ENCODE measurements at regions not wholly inside any gene's neighbourhood (a gene's known extent, or its start where the extent isn't known, plus 50 kb on each side); places are given as distances from the start of the nearest gene placed in this dataset.

DNA sequence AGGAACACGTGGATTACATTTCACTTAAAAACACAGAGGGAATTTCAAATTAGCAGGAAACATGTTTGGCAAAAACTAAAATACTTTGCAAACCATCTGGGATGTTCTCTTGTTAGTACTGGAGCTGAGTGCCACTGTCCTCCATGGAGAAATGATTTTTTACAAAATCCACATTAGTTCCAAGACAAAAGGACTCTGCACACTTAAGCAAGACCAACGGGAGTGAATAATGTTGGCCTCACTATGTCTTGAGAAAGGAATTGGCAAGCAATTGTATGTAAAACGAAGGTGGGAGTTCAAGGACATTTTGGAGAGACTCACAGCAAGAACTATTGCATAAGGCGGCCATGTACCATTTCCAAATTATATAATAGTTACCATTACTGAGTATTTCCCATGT is 547.5 kb downstream of the EBF1 start:
- DNase-seq: no peak

DNA sequence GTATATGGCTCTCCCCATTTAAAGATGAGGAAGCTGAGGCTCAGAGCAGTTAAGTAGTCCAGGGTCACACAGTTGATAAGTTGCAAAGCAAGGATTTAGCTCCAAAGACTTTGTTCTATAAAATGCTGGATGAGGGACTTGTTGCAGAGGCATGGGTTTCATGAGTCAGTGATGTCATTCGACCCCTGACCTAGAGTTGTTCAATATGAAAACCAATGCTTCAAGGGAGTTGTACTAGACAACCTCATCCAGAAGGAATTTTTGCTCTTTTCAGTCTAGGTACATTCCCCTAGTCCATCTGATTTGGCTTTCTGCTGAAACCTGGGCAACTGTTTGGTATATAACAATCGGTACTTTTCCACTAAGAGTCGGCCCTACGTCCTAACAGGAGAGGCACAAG is 550.4 kb downstream of the EBF1 start:
- DNase-seq: no peak

DNA sequence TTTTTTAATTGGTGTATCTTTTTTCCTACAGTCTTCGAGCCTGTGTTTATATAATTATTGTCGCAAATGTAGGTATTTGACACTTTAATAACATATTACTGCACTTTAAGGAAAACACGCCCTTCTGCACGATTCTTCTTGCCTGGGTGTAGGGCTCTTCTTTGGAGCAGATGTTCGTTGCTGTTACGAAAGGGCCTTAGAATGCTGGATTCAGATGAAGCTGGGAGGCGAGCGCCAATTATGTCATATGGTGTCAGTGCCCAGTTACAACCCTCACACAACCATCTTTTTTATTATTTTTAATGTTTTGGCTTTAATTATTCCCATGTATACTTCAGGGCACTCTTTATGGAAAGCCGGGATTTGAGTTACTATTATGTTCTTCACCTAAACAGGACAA is 553.0 kb downstream of the EBF1 start:
- DNase-seq: no peak

DNA sequence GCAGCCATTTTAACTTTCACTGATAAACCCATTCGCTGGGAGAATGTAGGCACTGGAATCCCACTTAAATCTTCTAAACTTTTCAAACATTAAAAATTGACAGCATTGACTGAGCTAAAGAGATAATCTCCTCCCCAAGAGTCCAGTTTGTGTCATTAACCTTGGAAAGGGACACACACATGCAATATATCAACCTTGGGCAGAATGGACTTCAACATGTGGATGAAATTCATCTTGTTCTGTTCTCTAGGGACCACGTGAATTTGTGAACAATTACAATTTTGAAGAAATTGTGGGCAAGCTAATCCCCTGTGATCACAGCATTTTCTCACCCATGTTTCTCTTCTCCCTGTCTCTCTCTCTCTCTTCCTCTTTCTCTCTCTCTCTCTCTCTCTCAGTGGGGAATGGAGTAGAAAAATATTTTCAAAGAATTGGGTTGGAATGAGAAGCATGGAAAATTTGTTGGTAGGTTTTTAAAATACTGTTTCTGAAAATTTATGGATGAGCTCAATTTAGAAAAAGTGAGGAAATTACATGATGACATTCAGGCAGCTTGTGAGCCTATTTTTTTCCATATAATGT is 553.7 kb downstream of the EBF1 start:
- no peak for DNase-seq

DNA sequence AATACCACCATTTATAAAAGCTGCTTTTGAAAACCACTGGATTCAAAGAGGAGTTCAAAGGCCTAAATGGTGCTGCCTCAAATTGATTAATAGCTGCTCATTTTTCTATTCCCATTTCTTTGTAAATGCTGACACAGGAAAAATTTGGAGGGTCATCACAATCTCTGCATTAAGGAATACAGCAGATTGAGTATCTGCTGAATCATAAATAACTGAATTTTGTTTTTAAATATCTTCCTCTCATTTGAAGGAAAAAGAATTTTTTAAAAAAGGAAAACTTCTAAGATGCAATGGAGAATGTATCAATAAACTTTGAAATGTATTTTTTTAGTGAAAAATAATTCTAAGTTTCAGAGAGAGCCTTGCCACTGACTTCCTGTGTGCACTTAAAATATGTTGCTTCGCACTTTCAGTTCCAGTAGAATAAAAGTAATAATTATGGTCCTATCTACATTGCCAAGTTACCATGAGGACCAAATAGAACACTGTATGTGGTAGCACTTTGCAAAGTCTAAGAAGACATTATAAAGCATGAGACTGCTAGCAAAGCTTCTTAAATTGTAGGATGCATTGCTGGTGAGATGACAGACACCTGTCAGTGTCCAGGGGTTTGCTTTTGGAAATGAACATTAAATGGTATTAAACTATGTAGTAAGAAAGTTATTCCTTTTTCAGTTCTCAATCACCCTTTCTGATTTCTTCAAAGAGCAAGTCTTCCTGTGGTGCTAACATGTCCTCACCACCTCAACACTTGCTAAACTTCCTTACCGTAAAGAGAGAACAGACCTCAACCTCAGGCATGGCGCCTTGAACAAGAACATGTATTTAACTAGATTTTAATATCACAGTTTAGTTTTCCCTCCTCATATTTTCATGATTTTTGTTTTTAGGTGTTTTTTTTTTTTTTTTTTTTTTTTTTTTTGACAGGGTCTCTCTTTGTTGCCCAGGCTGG is 555.1 kb downstream of the EBF1 start:
- no peak for DNase-seq

DNA sequence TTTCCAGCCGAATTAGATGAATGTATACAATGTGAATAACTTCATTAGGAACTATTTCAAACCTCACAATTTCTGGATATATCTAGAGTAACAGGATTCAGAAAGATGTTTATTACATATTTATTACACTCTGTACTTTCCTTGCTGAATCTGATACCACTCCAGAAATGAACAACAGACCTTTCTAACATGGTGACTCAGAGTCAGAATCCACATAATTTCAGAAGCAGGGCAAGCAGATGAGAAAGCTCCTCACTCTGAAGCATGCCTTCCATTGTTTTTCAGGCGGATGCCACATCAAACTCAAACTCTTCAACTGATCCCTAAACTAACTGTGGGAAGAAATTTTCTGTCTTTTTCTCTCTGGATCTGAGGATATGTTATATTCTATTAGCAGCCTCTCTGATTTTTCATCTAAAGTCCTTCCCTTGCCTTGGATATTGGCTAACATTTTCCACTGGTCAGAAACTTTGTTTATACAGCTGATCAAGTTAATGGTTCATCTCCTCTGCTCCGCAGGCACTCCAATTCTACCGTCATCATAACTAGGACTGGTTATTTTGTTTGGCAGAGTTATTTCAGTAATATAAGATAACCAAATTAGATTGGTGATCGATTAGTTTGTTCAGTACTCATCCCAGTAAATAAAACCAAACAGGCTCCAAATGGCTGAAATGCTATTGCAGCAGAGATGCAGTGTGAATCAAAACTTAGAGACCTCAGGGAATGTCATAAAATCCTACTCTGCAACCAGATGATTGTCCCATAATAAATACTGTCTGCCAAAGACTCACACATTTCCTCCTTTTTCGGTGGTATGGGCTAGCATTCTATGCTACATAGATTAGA is 556.0 kb downstream of the EBF1 start:
- DNase-seq: no peak

DNA sequence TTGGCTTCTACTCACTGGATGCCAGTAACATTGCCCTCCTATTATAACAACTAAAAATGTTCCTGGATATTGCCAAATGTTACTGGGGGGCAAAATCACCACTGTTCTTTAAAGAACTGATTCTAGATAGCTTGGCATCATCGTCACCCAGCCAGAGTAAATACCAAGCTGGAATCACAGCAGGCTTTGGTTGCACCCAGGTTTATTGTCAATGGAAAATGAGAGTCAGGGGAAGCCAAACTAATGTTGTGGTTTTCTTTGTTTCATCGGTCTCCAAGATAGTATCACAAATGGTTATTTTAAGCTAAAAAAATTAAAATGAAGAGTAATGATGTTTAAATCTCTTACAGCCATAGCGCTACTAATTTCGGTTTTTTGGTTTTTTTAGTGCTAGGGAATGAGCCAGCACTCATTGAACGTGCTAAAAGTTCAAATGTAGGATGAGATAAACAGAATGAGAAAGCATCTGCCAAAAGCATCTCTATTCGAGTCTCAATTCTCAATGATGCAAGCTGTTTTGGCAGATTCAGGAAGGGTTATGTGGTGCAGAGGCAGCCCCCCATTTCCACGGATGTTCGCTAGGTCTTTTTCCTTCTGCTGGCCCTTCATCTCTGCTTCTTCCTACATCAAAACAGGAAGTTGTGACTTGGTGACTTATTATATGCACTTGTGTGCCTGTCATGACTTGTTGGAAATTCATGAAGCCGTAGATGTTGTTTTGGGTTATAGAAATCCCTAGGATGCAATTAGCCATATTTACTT is 558.0 kb downstream of the EBF1 start:
- no peak for DNase-seq

DNA sequence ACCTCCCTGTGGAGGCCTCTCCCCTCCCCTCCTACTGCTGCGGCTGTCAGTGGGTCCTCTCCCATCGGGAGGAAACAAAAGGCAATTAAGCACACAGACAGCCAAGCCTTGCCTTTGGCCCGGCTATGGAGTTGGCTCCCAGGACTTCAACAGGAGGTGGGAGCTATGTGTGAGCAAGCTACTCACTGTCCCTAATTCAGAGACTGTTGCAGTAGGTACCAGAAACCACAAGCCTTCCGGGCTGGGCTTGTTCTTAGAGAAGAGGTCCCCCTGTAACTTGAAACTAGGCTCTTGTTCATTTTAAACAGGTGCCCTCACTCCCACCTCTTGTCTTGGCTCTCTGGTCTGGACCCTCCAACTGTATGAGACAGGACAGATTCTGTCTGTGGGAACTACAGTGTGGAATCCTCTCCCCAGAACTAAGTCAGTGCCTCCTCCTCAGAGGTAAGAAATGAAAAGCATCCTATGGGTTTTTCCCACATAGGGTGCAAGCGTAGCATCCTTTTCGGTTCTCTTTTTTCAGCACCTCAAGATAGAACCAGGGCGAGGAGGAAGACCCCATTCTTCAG is 561.1 kb downstream of the EBF1 start:
- no peak for DNase-seq

DNA sequence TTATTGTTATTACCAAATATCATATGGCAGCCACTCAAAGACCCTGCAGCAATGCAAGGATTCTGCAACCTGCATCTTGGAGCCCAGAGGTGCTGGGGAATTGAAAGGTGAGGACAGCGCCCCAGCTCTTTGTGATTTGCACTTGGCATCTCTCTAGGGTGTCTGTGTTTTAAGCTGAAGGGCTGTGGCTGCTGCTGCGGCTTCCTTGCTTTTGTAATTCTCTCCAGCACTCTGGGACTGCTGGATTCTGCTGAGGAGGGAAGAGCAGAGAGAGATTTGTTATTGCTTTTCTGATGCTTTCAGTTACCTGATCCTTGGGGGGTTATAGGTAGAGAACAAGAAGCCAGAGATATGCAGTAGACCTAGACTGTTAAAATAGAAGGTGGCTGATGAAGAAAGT is 562.4 kb downstream of the EBF1 start:
- no peak for DNase-seq

DNA sequence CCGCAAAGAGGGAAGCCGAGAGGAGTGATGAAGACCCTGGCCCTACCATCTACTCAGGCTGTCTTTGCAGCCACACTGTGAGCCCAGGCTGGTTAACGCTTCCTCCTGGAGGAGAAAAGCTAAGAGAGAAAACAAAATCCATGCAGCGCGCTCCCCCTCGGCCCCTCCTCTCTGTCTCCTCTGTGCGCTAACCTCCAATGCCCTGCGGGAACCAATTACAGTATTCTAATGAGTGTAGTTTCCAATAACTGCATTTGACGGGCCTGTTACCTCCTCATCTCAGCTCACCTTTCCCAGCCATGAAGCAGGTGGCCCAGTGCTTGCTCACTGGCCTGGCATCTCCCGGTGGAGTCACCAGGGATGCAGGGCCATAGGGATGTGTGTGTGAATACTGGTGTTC is 565.5 kb downstream of the EBF1 start:
- no peak for DNase-seq

DNA sequence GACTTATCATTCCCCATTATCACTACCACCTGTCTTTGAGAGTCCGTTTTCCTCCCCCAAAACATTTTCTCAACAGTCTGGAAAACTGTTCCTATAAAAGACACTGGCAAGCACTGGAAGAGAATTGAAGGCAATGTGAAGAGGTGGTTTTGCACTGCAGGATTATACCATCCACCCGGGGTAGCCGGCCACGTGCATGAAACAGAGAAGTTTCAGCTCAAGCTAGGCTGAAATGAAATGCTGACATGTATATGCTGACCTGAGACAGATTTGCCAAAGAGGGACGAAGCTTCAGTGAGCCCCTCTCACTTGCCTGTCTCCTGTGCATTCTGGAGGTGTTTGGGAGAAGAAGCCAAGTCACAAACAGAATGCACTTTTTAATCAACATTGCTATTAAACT is 567.0 kb downstream of the EBF1 start:
- no peak for DNase-seq

DNA sequence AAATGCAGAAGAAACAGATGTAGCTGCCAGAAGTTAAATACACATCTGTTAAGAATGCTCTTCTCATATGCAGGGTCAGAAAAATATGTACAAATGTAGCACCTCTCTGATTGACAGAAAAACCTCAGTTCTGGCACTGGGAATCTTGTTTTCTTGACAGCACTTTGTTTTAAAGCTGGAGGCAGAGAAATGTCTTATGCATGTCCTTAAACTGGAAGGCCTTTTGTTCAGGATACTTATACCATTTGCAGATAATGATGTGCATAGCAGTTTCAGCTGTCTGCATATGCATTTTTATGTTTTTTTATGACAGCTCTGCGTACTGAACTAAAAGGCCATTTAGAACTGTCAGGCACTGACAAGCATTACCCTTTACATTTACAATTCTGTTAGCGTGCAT is 567.9 kb downstream of the EBF1 start:
- DNase-seq: no peak

DNA sequence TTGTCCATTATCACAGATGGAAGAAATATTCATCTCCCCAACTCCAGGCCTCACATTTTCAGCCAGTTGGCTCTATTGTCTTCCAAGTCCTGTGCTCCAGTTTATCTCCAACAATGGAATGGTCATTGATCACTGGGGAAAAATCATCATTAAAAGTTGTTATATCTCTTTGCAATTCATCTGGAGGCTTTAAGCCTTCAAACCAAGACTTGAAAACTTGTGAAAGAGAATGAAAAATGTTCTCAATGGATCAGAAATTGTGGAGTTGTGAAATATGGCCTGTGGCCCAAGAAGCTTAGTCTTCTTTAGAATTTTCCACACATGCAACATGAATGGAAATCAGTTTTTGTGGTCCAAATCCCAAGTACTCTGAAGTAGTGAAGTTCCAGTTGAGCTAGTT is 569.6 kb downstream of the EBF1 start:
- DNase-seq: no peak

DNA sequence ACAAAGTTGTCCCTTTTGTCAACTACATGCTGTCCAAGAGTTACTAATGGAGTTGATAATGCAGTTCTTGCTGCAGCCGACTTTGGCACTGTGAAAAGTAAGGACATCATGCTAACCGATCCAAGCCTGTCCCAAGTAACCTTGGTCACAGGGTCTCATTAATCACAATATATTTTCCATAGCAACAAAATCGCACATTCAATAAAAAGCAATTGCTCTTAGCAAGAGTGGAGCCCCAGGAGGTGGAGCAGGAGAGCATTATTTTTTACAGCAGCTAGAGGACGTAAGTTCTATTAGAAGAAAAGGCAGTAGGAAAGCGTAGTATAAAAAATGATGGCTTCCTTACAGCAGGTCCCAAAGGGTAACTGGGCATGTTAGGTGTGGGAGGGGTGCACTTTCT is 570.3 kb downstream of the EBF1 start:
- no peak for DNase-seq

DNA sequence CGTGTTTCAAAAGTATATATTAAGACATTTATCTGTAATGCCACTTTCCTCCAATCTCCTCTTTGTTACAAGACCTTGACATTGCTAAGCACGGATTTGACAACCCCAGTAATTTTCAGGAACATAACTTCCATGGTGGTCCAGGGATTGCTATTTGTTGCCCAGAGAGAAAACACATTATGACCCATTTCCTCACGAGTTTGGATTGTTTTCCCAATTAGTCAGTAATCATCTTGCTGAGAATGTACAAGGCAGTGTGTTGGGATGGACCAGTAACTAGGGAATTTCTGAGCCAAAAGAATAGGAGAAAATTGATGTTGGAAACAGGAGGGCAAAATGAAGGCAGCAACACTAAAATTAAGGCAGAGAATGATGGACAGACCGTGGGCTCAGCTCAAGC is 574.1 kb downstream of the EBF1 start:
- DNase-seq: no peak

DNA sequence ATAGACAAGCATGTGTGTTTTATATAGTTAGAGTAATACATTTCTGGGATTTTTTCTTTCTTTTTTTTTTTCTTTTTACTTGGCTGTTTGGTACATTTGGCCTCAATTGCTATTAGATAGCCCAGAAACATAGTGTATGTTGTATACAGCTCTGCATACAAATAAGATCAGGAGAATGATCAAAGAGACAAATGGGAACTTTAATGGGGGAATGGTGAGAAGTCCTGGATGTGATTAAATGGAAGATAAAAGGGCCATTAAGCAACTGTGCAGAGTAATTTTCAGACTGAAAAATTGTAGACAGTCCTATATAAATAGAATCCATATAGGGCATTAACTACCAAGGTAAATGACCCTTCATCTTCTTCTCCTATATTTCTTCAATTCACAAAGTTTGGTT is 575.6 kb downstream of the EBF1 start:
- DNase-seq: no peak

DNA sequence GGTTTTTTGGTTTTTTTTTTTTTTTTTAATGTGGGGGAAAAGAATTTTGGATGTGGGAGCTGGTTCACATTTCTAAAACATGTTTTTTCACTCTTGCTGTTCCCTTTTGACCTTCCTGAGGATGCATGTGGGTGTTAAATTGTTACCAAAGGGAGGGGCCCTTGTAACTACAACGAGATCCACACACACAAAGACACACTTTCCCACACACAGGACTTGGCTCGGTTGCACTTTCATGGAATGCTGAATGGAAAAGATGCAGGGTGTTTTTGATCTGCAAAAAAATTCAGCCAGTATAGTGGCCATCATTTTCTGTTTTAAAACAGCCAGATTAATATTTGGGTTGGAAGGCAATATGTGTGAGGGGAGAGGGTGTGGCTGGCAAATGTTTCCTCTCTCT is 576.9 kb downstream of the EBF1 start:
- DNase-seq: no peak

DNA sequence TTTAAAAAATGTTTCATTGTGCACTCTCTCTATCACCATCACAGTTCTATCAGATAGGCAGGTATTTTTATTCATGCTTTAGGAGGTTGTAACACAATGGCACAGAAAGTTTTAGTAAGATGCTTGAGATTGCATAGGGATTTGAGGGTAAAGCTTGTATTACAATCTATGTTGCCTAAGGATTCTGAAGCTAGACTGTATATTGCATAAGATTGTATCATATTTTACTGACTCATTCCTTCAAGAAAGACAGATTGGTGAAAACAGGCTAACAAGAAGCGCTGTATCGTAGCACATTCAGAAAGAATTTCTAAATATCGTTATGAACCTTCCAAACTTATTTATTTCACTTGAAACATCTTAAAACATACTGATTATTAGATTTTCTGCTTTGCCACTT is 577.7 kb downstream of the EBF1 start:
- no peak for DNase-seq

DNA sequence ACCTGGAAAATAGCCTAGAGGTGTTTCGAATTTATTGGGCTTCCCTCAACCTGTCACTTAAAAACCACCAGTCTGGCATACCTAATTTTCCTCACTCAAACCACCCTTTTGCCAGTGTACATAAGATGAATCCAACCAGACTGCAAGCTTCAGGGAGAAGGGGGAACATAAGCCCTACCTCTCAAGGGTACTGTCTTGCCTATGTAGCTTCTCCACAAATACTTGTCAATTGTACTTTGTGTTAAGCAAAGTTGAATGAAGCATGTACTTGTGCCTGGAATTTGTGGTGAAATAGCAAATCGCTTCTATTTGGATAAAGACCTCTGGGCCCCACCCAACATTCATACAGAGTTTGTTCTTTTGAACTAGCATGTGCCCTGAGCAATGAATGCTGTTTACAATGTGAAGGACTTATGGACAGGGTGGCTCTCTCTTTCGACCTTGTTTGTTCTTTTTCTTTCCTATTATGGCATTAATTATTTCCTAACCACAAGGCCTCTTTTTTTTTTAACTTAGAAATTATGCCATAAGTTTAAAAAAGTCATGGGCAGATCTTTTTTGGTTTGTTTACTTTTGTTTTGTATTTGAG is 580.2 kb downstream of the EBF1 start:
- no peak for DNase-seq

DNA sequence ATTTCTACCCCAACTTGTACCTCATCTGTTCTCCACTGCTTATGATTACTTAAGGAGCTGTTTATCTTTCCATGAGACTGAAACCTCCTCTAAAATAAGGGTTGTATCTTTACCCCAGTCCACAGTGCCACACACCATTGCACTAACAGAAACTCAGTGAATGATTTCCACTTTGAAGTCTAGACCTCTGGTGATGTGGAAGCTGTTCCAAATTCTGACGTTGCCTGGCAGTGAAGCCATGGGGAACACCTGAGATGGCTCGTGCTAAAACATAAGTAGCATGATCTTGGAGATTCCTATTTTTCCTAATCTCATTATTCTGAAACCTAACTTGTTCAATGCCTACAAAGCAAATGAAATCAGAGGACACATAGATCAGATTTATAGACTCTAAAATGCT is 583.2 kb downstream of the EBF1 start:
- no peak for DNase-seq

DNA sequence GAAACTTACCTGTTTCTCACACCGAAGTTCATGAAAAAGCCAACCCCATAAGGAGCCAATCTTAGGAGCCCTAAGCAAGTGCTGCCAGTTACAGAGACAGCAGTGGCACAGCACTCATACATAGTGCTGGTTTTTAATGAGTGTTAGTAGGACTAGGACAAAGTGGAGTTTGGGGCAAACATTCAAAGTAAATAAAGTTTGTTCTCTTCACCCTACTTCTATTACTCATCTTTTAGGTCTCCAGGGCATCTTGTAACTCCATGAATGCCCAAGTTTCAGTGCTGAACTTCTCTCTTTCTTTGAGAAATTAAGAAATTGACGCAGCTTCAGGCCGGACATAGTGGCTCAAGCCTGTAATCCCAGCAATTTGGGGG is 584.7 kb downstream of the EBF1 start:
- no peak for DNase-seq

DNA sequence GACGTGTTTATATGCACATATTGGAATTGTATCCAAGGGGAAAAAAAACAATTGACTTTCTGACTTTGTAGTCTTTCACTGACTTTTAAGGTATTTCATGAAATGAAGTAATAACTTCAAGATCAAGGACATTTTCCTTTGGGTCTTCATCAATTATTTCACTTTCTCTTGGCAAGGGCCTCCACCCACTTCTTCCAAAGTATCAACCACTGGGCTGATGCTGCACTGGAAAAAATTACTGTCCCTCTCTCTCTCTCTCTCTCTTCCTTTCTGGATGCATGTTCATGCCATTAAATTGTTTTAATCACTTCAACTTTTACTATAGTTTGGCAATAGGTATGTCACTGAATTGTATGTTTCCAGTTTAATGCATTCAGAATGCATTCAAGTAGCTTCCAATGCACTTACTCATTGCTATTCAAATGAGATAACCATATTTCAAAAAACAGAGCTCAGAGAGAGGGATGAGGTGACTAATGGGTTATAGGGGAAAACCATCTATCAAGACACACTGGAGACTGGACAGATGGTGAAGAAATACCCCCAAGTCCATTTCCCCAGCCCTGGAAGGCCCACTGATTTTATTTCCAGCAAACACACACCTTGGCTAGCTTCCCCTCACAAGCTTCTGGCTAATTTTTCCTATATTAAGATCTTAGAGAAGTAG is 585.3 kb downstream of the EBF1 start:
- DNase-seq: no peak
